PC-3 (cell line): ENCODE measurements at regions not wholly inside any gene's neighbourhood (a gene's known extent, or its start where the extent isn't known, plus 50 kb on each side); places are given as distances from the start of the nearest gene placed in this dataset.

ENCODE experiments used
- EZH2 ChIP-seq: fragments of 300-600 bp; sonication (generic); IDR thresholded peaks from one replicate; pipeline ENCODE4 v1.6.1; 2017; ENCODE audit warnings: antibody characterized with exemption, mild to moderate bottlenecking, low read length; ENCODE audit not compliant: unreplicated experiment
- EZH2phosphoT487 ChIP-seq: fragments of 300-600 bp; sonication (generic); IDR thresholded peaks from 2 replicates; pipeline ENCODE4 v1.6.1; 2018; ENCODE audit warnings: mild to moderate bottlenecking, antibody characterized with exemption, low read length, borderline replicate concordance
- TF ChIP-seq, protein P1 (sequence below): fragments of 300-600 bp; sonication (generic); conservative IDR thresholded peaks from 2 replicates; pipeline ENCODE4 v1.5.1; 2017; ENCODE audit warnings: antibody characterized with exemption, low read depth, mild to moderate bottlenecking, low read length

DNA sequence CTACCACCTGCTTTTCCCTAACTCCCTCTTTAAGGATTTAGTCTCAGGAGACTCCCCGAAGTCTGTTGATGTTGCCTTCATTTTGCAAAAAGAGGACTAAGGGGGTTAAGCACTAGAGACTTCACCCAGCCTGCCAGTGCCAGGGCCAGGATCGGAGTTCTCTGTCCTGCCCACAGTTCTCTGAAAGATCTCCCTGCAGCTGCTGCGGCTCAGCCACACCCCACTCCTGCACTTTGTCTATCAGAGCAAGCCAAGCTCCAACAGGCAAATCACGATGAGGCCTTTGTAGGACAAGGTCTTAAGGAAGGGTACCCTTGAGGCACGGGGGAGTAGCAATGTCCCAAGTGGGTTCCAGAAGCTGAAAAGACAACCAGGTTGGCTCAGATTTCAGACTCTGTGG is 148.8 kb upstream of the EGLN3 start:
- TF ChIP-seq, protein P1, sequence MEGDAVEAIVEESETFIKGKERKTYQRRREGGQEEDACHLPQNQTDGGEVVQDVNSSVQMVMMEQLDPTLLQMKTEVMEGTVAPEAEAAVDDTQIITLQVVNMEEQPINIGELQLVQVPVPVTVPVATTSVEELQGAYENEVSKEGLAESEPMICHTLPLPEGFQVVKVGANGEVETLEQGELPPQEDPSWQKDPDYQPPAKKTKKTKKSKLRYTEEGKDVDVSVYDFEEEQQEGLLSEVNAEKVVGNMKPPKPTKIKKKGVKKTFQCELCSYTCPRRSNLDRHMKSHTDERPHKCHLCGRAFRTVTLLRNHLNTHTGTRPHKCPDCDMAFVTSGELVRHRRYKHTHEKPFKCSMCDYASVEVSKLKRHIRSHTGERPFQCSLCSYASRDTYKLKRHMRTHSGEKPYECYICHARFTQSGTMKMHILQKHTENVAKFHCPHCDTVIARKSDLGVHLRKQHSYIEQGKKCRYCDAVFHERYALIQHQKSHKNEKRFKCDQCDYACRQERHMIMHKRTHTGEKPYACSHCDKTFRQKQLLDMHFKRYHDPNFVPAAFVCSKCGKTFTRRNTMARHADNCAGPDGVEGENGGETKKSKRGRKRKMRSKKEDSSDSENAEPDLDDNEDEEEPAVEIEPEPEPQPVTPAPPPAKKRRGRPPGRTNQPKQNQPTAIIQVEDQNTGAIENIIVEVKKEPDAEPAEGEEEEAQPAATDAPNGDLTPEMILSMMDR: no peak
- no peak for TF ChIP-seq EZH2
- no peak for TF ChIP-seq EZH2phosphoT487
